Tibial nerve (tissue), 4 donors: ENCODE measurements at regions not wholly inside any gene's neighbourhood (a gene's known extent, or its start where the extent isn't known, plus 50 kb on each side); places are given as distances from the start of the nearest gene placed in this dataset.

Experiments used
- DNase-seq, 2 donors: peaks; one replicate each; pipeline ENCODE4 v3.0.0-alpha.2; 2019; ENCODE audit warnings: low spot score in 2 of 2
- H3K27ac ChIP-seq, 4 donors: fragments of 200-600 bp; sonication (generic) in 3 of 4; one replicate each; pipeline ENCODE4 v1.5.1; 2017 to 2019; ENCODE audit warnings: mild to moderate bottlenecking in 1 of 4
- H3K27me3 ChIP-seq, 2 donors: fragments of 200-600 bp; sonication (generic) in 1 of 2; one replicate each; pipeline versions ENCODE4 v1.5.1 to v1.6.0; 2017 to 2019
- H3K36me3 ChIP-seq, 3 donors: fragments of 200-600 bp; sonication (generic); one replicate each; pipeline ENCODE4 v1.5.1; 2018 to 2019
- H3K4me1 ChIP-seq, 4 donors: fragments of 200-600 bp; sonication (generic) in 3 of 4; one replicate each; pipeline ENCODE4 v1.5.1; 2017 to 2019
- H3K4me3 ChIP-seq, 4 donors: fragments of 200-600 bp; sonication (generic) in 3 of 4; one replicate each; pipeline ENCODE4 v1.5.1; 2017 to 2019; ENCODE audit warnings: mild to moderate bottlenecking in 1 of 4, moderate library complexity in 1 of 4
- H3K9me3 ChIP-seq, 4 donors: fragments of 200-600 bp; sonication (generic) in 3 of 4; one replicate each; pipeline ENCODE4 v1.5.1; 2017 to 2019
- EP300 ChIP-seq, 2 donors: sonication (generic); formaldehyde crosslinking; IDR thresholded peaks; one replicate each; pipeline ENCODE4 v1.6.1; 2017; ENCODE audit warnings: antibody characterized with exemption in 2 of 2, mild to moderate bottlenecking in 1 of 2
- POLR2A ChIP-seq, 2 donors: fragments of 450-650 bp; IDR thresholded peaks; one replicate each; pipeline ENCODE4 v1.6.1; 2017; ENCODE audit warnings: antibody characterized with exemption in 2 of 2, mild to moderate bottlenecking in 2 of 2, moderate library complexity in 2 of 2
- WGBS, 2 donors: methylation state at CpG; one replicate each; pipeline ENCODE4 v1.1.5; 2018; 5-methylcytosine and 5-hydroxymethylcytosine counted together
- TF ChIP-seq, protein P1 (sequence below), 5 experiments: fragments of 200-600 bp in 3 of 5; fragments of 450-650 bp in 2 of 5; sonication (generic) in 3 of 5; IDR thresholded peaks; one replicate each; pipeline ENCODE4 v1.5.1; 2016 to 2019; ENCODE audit warnings: antibody characterized with exemption in 5 of 5, mild to moderate bottlenecking in 3 of 5, moderate library complexity in 2 of 5

DNA sequence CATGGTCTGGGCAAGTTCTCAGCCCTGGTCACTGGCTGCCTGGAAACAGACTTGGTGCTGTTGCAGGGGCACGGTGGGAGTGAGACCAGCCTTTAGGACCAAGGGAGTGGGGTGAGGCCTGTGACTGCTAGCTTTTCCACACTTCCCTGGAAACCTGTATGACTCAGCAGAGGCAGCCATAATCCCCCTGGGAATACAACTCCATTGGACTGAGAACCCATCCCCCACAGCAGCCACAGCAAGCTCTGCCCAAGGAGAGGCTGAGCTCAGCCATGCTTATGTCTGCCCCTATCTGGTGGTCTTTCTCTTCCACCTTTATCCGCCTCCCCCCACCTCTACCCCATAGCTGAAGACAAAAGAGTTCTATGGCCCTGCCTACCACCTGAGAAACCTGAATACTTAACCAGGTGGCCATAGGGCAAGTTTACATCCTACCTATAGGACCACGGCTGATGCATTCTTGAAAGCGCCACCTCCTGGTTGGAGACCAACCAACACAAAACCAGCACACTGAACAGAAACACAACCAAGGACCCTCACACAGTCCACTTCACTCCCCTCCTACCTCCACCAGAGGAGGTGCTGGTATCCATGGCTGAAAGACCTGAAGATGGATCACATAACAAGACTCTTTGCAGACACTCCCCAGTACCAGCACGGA lies 816.2 kb upstream of the SOX9 start:
- Histone ChIP-seq H3K36me3 (no peaks in the 10 kb centered on the region), H3K27ac (no peak overlapping the region), H3K9me3 (peaks cover 0 to 18% (median 0%) of the 10 kb centered on the region in 4 donors), H3K27me3 (no peaks in the 10 kb centered on the region), H3K4me3 (no peak overlapping the region), H3K4me1 (no peaks in the 10 kb centered on the region)
- DNase-seq: no peak
- no peak for TF ChIP-seq POLR2A (IDR thresholded peaks at IDR 0.05)
- TF ChIP-seq EP300 (IDR thresholded peaks at IDR 0.05): no peak
- TF ChIP-seq, protein P1, sequence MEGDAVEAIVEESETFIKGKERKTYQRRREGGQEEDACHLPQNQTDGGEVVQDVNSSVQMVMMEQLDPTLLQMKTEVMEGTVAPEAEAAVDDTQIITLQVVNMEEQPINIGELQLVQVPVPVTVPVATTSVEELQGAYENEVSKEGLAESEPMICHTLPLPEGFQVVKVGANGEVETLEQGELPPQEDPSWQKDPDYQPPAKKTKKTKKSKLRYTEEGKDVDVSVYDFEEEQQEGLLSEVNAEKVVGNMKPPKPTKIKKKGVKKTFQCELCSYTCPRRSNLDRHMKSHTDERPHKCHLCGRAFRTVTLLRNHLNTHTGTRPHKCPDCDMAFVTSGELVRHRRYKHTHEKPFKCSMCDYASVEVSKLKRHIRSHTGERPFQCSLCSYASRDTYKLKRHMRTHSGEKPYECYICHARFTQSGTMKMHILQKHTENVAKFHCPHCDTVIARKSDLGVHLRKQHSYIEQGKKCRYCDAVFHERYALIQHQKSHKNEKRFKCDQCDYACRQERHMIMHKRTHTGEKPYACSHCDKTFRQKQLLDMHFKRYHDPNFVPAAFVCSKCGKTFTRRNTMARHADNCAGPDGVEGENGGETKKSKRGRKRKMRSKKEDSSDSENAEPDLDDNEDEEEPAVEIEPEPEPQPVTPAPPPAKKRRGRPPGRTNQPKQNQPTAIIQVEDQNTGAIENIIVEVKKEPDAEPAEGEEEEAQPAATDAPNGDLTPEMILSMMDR (IDR thresholded peaks at IDR 0.05): no peak
- 92 to 96% methylated on average over 4 to 5 of the region's 5 CpGs for WGBS, 2 donors

- Histone ChIP-seq H3K36me3 (no peaks in the 10 kb centered on the region), H3K4me3 (no peak overlapping the region), H3K9me3 (no peaks in the 10 kb centered on the region), H3K4me1 (no peaks in the 10 kb centered on the region), H3K27ac (no peak overlapping the region), H3K27me3 (no peaks in the 10 kb centered on the region)
- no peak for DNase-seq
- WGBS, 2 donors: 30 to 35% methylated on average over 3 of the region's 3 CpGs
- TF ChIP-seq POLR2A (IDR thresholded peaks at IDR 0.05) (no peak), EP300 (IDR thresholded peaks at IDR 0.05) (no peak)
- TF ChIP-seq, protein P1 (IDR thresholded peaks at IDR 0.05): no peak
These were observed 807.0 kb upstream of the SOX9 start for GRCh38 chr17:71313866-71314265.

DNA sequence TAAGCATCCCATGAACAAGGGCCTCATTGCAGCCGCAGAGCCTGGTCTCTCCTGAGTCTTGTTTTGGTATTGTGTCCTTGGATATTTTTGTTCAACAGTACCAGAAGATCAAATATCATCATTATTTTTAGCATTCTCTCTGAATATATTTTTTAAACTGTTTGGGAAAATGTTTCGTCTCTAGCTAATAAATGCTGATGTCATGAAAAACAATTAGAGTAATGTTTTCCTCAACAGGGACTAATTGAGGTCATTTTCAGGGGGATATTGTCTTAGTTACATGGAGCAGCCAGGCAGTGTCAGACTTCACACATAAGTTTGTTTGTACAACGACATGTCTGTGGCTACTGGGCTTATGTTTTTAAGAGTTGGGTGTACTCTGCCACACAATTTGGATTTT lies 805.3 kb upstream of the SOX9 start:
- no peak for DNase-seq
- Histone ChIP-seq H3K4me3 (no peak overlapping the region), H3K9me3 (no peaks in the 10 kb centered on the region), H3K27ac (no peak overlapping the region), H3K4me1 (no peaks in the 10 kb centered on the region), H3K36me3 (no peaks in the 10 kb centered on the region), H3K27me3 (no peaks in the 10 kb centered on the region)
- TF ChIP-seq, protein P1 (IDR thresholded peaks at IDR 0.05): no peak
- no peak for TF ChIP-seq EP300 (IDR thresholded peaks at IDR 0.05)
- TF ChIP-seq POLR2A (IDR thresholded peaks at IDR 0.05): no peak
- WGBS, 2 donors: 32 to 38% methylated on average over 3 of the region's 3 CpGs

- DNase-seq: no peak
- no peak overlapping the region for H3K27ac ChIP-seq
- 58 to 62% methylated on average over 4 of the region's 4 CpGs for WGBS, 2 donors
- TF ChIP-seq POLR2A (IDR thresholded peaks at IDR 0.05): no peak
- TF ChIP-seq, protein P1 (IDR thresholded peaks at IDR 0.05): no peak
- no peak for TF ChIP-seq EP300 (IDR thresholded peaks at IDR 0.05)
- no peaks in the 10 kb centered on the region for H3K27me3 ChIP-seq
- H3K9me3 ChIP-seq: no peaks in the 10 kb centered on the region
- no peaks in the 10 kb centered on the region for H3K36me3 ChIP-seq
- no peaks in the 10 kb centered on the region for H3K4me1 ChIP-seq
- H3K4me3 ChIP-seq: no peak overlapping the region
These were observed 804.5 kb upstream of the SOX9 start for GRCh38 chr17:71316176-71316897.

DNA sequence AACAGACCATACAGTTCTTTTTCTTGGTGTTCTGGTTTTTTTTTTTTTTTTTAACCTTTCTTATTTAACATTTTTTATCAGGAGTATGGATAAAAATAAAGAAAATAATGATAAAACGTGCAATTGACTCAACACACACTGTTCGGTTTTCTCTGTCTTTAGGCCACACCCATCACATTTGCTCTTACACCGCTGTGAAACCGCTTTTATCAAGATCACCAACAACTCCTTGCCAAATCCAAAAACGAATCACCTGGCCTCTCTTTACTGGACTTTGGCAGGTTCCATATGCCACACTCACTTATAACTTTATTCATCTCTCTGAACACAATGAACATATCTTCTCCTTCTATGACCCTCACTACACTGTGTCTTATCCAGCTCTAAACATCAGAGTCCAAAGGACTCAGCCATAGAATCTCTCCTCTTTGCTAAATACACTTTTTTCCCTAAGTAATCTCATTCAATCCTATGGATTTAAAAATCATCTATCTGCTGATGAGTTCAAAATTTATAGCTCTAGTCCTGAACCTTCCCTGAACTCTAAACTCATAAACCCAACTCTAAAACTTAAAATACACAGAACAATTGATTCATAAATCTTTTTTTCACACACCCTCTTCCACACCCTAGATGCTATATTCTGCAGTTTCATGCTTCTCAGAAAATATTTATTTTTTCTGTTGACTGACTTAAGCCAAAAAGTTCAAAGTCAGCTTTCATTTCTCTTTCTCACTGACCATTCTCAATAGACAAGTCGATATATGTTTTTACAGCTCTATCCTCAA lies 800.6 kb upstream of the SOX9 start:
- WGBS, 2 donors: 71 to 75% methylated on average over 6 of the region's 6 CpGs
- no peak for DNase-seq
- no peak overlapping the region for H3K4me3 ChIP-seq
- H3K27me3 ChIP-seq: no peaks in the 10 kb centered on the region
- H3K9me3 ChIP-seq: no peaks in the 10 kb centered on the region
- H3K4me1 ChIP-seq: no peaks in the 10 kb centered on the region
- no peak overlapping the region for H3K27ac ChIP-seq
- TF ChIP-seq POLR2A (IDR thresholded peaks at IDR 0.05): no peak
- TF ChIP-seq, protein P1 (IDR thresholded peaks at IDR 0.05): no peak
- TF ChIP-seq EP300 (IDR thresholded peaks at IDR 0.05): no peak
- H3K36me3 ChIP-seq: no peaks in the 10 kb centered on the region
